DMS153 treated with DMSO at 0.1 percent for 48 hours (cell line): ENCODE measurements at regions not wholly inside any gene's neighbourhood (a gene's known extent, or its start where the extent isn't known, plus 50 kb on each side); places are given as distances from the start of the nearest gene placed in this dataset.
"Not testable (repeated sequence)": the region's sequence is repeated elsewhere in the genome, so short reads cannot be mapped to it uniquely, and the experiment has no call there.

ENCODE experiments used
- DNase-seq: peaks from one replicate; lab custom pipeline; 2025; ENCODE audit not compliant: unreplicated experiment; lab: John Stamatoyannopoulos, UW

DNA sequence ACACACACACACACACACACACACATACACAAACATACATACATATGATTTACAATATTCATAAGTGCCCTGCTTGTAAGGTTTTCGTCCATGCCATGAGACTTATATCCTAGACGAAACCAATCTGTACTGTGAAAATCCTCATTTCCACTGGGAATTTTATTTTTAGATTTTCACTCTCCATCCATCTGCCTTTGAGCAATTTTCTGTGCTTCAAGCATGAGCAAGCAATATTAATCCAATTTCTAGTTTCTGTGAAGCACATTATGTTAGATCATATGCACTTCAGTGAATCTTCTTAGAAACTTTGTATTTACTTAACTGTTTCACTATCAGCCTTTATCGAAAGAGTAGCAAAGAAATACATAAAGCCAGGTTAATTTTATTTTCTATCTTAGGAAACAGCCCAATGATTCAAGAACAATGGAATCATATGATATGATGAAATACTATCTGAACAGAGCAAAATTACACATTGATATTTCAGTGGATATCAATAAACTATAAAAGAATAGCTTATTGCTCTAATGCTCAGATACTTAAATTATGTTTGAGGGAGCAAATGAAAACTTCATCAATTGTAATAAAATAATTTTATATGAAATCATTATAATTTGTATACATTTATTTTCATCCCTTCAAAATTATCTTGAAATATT is 1100.7 kb upstream of the MIR17HG start:
- no peak for DNase-seq

DNA sequence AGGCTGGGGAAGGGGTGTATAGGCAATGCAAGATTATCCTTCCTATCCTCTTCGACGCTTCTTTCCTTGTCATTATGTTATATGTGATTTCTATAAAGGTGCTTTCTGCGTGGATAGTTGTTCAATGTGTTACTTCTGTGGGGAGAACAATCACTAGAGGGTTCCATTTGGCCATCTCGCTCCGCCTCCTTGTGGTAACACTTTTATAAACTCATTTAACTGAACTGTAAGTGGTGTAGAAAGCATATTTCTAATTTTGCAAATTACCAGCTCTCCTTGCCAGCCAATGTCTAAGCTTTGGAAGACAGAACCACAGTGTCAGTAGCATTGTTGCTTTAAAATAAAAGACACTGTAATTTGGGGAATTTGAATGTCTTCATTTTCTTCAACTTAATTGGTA is 1093.7 kb upstream of the MIR17HG start:
- DNase-seq: no peak

DNA sequence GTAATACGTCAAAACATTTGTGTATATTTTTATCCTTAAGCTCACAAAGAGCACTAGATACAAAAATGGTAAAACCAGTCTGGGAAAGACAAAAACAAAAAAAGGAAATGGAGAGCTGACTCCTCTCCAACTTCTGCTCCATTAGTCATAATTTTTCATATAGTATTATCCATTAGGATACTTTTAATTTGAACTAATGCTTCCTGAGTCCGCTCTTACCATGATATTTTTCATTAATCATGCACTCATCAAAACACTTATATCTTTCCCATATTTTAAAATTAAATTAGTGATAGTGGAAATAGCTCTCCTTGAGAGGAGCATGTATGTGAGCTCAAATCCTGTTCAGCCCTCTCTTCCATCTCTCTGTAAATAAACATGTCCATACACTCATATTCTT is 1093.0 kb upstream of the MIR17HG start:
- no peak for DNase-seq

DNA sequence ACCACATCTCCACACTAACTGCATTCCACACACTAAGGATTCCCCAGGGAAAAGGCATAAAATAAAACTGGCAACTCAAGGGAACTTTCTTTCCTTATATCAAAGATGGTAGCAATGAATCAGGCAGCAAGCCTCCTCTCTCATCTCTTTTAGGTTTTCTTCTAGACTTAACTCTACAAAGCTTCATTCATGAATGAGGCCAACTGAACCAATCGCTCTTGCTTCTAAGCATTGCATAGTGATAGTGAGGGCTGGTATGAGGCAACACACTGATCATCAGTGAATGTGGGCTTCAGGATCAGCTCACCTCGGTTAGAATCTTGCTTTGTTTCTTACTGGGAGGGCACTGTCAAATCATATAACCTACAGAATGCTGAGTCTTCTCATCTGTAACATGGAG is 1090.7 kb upstream of the MIR17HG start:
- no peak for DNase-seq

DNA sequence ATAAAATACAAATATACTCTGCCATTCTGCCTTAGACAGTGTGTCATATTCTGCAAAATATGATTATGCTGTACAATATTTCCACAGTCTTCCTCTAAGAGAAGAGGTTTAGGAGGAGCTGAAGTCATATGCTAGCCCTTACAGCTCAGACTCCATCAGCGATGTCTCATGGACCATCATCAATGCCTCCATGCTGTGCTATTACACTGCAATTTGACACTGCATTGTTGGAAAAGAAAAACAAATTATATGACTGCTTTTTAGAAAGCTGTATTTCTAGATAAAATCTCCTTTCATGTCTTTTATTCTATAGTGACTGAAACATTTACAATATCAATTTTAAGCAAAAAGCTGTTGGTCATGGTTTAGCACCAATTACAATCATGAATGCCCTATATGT is 1089.4 kb upstream of the MIR17HG start:
- no peak for DNase-seq

DNA sequence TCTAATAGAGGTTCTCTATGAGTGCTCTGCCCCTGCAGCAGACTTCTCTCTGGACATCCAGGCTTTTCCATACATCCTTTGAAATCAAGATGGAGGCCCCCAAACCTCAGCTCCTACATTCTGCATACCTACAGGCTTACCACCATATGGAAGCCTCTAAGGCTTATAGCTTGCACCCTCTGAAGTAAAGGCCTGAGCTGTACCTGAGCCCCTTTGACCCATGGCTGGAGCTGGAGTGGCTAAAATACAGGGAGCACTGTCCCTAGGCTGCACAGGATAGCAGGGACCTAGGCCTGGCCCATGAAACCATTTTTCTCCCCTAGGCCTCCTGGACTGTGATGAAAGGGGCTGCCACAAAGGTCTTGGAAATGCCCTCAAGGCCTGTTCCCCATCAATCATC is 1086.1 kb upstream of the MIR17HG start:
- DNase-seq: no peak

DNA sequence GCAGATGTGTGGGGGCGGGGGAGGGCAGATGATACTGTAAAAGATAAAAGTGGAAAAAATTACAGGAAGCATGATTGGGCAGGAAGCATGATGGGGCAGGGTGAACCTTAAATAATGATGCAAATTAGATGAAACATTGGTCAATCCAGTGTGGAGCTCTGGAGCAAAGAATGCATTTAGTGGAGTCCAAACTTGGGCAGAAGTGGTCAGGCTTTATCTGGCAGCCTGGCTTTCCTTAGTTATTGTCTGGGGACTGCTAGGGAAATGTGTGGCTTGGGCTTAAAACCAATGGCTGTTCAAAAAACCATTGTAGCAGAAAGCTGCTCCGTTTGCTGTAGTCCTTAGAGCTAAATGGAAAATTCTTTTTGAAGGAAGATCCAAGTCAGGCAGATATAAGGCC is 1077.3 kb upstream of the MIR17HG start:
- no peak for DNase-seq

DNA sequence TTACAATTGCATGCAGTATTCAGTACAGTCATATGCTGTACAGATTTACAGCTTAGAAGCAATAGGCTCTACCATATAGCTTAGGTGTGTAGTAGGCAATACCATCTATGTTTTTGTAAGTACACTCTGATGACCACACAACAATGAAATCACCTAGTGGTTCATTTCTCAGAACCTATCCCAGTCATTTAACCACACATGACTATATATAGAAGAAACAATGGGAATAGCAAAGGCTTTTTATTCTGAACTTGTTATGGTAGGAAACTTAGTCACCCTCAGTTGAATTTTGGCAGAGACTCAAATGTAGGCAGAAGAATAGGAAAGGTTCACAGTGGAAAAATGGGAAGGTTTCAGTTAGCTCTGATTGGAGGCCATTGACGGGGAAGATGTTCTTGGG is 1075.1 kb upstream of the MIR17HG start:
- DNase-seq: no peak

DNA sequence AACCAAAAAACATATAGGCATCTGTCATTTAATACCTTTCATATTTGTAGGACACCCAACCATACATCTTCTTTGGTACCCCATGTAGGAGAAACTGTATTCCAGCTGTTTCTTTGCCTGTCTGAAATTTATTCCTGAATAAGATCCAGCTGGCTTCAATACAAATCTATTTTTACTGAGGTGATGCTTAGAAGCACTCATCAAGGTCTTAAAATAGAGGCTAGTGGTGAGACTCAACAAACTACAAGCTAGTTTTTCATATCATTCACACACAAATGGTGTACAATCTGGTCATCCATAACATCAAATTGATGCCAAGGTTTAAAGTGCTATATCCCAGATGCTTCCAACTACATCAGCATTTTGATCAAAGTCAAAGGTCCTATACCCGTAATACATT is 1071.3 kb upstream of the MIR17HG start:
- no peak for DNase-seq

DNA sequence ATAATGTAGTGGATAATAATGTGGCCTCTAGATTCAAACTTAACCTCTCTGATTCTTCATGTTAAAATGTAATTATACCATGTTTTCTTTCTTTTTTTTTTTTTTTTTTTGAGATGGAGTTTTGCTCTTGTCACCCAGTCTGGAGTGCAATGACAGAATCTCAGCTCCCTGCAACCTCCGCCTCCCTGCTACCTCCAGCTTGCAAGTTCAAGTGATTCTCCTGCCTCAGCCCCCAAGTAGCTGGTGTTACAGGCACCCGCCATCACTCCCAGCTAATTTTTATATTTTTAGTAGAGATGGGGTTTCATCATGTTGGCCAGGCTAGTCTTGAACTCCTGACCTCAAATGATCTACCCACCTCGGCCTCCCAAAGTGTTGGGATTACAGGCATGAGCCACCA is 1069.3 kb upstream of the MIR17HG start:
- not testable (repeated sequence) for DNase-seq

DNA sequence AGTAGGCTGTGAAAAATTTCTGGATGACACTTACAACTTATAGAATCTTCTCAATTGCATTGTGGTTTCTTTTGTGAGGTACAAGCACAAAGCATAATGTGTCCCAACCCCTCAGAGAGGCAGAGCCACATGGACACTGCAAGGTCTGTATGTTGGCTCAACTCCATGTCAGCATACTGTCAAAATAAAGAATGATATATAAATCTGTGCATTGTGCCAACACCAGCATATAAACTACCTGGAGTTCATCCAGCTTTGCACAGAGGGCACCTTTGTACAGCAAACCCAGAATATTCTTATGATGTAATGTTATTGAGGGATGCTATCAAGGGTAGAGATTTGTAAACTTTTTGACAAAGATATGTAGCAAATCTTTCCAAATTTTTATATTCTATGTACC is 1065.8 kb upstream of the MIR17HG start:
- no peak for DNase-seq

DNA sequence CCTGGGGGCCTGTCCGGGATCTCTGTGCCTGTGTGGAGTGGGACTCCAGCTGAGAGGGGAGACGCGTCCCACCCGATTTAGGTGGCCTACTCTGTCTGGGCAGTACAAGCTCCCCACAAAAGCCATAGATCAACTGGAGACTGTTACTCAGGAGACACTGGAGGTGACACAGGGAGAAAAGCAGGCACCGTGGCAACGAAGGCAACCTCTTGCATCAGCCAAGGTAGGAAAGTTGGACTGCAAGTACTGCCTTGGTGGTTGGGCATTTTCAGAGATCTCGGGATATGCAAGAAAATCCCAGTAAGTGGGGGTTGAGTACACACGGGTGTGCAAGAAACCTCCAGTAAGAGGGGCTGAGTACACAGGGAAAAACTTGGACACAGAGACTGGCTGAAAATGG is 1060.0 kb upstream of the MIR17HG start:
- no peak for DNase-seq

DNA sequence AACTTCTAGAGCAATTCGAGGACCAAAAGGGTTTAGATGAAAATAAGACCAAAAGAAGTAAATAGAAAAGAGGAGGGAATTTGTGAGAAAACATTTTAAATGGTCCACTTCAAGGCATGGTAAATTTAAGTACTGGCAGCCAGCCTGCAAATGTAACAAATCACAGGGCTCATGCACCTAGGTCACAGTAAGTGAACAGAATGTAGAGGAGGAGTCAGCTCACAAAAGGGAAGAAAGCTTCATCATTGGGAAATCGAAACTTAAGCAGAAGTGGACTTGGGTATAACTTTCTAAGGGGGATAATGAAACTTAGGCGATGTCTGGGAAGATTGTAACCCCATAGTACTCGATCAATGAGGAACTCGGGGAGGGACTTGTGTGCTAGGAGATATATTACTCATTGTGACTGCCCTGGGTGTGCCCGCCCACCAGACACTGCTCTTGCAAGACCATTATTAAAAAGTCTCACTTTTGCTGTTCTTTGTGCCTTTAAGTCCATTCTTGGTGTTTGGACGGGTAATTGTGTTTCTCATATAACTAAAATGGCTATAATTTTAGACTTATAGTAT is 1053.6 kb upstream of the MIR17HG start:
- no peak for DNase-seq

DNA sequence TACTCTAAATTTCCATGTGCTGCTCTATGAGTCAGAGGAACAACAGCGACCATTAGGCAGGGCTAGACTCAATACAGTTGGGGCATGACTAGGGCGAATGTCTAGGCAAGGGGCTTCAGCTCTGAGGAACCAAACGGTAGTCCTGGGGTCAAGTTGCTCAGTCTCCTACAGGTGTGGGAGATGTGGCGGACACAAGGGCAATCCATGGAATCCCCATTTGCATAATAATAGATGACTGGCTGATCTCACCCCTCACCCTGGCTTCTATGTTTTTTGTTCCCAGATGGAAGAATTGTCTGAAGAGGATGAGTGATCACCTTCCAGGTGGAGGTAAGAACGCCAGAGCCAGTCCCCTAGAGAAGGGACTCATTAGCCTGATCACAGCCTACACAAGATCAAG is 1048.2 kb upstream of the MIR17HG start:
- DNase-seq: no peak

DNA sequence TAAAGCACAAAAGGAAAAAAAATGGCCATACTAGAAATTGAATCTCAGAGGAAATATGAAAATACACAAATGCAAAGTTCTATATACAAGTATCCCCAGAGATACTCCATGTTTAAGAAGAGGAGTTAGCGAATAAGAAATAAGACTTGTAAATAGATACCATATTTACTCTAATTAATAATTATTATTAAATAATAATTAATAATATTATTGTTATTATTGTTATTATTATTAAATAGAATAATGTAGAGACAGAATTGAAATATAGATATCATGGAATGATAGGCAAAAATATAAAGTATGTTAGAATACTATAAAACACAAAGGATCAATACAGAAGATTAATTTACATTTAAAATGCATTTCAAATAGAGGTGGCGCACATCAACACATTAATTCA is 1047.5 kb upstream of the MIR17HG start:
- no peak for DNase-seq

DNA sequence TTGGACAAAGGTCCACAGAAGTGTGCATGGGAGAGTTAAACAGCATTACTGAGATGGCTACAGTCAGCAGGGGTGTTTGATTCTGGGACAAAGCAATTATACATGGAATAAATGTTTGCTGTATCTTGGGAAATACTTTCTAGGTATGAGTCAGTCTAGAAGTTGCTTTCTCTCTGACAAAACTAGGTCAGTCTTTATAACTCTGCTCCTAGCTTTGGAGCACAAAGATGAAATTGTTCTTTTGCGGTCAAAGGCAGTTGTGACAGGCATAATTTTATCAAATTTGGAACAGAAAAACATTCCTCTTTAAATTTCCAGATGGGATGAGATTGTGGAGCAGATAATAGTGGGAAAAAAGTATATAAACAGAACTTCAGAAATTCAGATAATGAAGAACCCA is 1045.4 kb upstream of the MIR17HG start:
- DNase-seq: no peak

DNA sequence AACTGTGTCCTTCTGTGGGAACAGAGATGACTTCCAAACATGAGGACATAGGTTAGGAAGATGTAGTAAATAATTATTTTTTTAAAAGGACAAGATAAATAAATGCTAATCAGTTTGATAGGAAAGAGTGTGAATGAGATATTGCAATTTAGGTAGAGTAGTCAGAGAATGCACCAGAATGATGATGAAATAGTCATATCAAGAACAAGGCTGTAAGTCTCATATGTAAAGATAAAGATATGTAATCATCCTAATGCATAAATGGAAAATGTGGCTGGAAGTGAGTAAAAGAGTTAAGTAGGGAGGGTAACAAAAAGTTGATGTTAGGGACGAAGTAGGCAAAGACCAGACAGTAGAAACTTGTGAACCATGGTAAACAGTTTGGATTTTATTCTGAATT is 1041.7 kb upstream of the MIR17HG start:
- DNase-seq: no peak

DNA sequence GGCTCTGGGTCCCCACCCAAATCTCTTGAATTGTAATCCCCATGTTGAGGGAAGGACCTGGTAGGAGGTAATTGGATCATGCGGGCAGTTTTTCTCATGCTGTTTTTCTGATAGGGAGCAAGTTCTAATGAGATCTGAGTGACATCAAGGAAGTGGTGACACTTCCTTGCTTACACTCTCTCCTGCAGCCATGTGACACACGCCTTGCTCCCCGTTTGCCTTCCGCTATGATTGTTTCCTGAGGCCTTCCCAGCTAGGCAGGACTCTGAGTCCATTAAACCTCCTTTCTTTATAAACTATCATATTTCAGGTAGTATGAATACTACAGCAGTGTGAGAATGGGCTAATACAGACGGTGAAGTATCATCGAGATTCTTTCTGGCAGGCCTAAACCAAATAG is 1040.4 kb upstream of the MIR17HG start:
- DNase-seq: no peak

DNA sequence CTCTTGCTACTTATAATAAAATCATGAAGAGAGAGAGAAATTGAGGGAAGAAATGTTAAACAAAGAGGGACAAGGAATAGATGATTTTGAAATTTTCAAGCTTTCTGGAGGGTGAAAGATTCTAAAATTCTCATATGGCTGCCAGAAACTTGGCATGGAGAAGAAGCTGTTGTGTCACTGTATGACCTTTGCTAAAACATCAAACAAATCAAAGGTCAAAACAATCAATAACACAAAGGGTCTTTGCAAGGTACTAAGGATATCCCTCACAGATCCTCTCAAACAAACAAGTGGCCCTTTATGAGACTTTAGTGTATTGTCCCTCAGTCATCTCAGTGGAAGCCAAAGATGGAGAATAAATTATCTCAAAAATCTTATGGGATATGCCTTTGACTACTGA is 1039.2 kb upstream of the MIR17HG start:
- no peak for DNase-seq

DNA sequence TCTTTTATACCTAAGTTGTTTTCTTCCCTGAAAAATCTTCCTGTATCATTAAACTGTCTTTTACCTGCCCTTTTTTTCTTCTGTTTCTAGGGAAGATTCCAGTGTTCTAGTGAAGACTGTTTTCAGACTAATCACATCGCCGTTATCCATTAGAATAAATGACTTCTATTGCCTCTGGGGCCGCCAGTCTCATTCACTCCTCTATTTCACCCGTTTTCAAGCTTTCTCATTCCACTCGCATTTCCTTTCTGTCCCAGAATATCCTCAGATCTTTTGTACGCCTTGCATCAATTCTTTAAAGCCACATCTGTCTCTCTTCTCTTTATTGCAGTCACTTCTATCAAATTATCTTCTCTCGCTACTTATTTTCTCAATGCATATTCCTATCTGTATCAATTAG is 1035.6 kb upstream of the MIR17HG start:
- DNase-seq: no peak

DNA sequence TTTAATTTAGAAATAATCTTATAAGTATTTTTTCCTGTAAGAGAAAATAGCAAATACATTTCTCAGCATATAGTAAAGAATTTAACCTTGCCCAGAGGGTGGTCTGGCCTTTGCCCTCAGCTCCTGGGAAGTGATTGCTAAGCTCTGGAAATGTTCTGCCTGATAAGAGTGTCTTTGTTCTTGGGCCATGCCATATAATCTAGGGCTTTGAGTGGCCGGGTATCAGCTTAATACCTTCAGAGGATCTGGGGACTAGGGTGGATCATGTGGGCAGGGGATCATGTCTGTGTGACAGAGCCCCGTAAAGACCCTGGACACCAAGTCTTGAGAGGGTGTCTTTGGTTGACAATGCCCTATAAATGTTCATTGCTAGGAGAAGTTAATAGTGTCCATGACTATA is 1032.4 kb upstream of the MIR17HG start:
- no peak for DNase-seq

DNA sequence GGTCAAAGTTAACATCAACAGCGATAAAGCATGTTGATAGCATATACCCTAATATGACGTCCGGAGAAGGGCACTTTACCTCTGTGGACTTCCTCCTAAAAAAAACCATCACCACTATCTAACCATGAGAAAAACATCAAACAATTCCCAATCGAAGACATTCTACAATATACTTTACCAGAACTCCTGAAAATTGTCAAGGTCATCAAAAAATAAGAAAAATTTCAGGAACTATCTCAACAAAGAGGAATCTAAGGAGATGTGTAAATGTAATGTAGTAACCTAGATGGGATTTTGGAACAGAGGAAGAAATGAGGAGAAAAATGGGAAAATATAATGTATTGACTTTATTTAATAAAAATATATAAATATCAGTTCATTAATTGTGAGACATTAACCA is 1026.8 kb upstream of the MIR17HG start:
- DNase-seq: no peak

DNA sequence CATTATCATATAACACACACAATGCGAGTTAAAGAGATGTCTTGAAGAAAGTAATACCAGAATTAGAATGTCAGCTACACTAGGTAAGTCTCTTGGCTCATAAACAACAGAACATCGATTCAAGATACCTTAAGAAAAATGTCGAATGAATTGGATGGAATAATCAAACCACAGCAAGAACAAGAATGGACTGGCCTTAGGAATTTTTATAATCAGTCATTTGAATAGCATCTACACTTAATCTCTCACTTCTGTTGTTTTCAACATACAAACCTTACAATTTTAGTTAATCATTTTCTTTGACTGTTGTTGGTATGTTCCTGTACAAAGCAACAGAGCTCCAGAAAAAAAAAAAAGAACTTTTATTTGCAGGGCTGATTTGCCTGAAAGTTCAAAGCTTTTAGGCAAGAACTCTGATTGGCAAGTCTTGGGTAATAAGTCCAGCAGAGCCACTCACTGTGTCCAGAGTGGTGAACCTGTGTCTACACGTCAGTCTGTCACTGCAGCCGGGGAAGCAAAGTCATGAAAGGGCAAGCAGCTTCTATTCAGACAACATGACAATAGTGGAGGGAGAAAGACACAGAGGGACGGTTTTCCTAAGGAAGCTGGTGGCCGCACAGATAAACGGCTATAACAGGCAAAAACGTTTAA is 1026.1 kb upstream of the MIR17HG start:
- no peak for DNase-seq
